Fibroblast of peridontal ligament (primary cell): ENCODE measurements at regions not wholly inside any gene's neighbourhood (a gene's known extent, or its start where the extent isn't known, plus 50 kb on each side); places are given as distances from the start of the nearest gene placed in this dataset.

Source experiments
- DNase-seq: peaks from one replicate; pipeline ENCODE4 v3.0.0-alpha.2; 2010; ENCODE audit errors: extremely low read depth

DNA sequence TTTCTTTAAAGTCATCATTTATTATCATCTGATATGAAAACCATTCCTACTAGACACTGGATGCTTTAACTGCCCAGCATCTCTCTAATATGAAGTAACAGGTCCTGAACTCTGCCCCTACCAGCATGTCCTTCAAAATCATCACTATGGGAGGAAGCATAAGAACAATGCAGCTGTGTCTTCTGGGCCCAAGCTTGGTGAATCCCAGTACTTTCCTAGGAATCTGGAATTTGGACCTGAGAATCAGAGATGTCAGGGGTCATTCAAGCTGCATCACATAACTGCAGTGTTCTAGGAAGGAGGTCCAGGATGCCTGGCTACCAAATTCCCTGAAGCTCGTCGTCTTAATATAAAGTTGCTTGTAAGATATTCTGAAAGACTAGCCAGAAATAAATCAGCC is 182.7 kb downstream of the AHR start:
- no peak for DNase-seq

DNA sequence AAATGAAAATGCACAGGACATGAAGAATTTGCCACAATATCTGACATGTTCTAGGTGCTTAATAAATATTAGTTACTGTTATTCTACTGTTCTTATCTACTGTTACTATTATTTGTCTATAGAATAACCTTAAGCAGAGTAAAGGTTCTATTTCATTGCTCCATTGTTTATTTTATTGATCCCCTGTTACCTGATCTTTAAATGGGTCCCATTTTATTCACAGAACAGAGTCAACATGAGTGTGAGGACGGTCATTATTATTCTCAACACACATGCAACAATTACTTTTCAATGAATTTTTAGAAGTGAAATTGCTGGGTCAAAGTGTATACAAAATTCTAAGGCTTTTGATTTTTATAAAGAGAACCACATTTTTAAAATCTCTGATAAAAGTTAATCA is 186.9 kb downstream of the AHR start:
- DNase-seq: no peak

DNA sequence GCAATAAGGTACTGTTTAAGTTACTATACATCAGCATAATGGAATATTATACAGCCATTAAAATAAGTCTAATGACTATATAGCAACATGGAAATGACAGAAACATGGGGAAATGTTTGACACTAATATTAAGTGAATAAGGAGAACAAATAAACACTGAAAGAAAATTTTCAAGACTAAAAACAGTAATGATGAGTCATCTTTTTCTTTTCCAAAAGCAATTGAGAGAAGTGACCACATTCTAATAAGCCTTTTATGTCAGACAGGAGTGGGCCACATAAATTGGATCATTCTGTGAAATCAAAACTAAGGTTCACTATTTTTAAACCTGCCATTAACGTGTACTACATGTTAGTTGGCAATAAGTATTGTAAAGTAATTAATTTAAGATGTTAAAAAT is 187.5 kb downstream of the AHR start:
- no peak for DNase-seq

GRCh38 chr7:17486835-17487234 is 188.4 kb downstream of the AHR start:
- DNase-seq: no peak

- no peak for DNase-seq
Observed at GRCh38 chr7:17487343-17487742, 188.9 kb downstream of the AHR start.

DNA sequence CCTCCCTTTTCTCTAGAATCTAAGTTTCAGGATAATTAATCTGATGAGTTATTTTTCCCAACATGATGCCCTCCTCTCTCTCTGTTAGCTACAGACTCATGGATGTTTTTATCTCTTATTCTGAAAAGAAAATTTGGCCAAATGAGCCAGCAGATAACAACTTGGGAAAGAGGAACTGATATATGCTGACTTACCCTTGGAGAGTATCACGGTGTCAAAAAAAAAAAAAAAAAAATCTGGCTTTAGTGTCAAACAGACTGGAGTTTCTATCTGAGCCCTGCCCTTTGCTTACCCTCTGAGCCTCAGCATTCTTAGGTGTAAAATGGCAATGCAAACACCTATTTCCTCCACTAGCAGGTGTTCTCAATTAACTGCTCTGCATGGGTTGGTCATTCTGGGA is 190.4 kb downstream of the AHR start:
- DNase-seq: no peak

GRCh38 chr7:17489961-17490360 is 191.5 kb downstream of the AHR start:
- no peak for DNase-seq

GRCh38 chr7:17490825-17491224 is 192.4 kb downstream of the AHR start:
- DNase-seq: no peak

GRCh38 chr7:17492437-17492836 is 194.0 kb downstream of the AHR start:
- no peak for DNase-seq

DNA sequence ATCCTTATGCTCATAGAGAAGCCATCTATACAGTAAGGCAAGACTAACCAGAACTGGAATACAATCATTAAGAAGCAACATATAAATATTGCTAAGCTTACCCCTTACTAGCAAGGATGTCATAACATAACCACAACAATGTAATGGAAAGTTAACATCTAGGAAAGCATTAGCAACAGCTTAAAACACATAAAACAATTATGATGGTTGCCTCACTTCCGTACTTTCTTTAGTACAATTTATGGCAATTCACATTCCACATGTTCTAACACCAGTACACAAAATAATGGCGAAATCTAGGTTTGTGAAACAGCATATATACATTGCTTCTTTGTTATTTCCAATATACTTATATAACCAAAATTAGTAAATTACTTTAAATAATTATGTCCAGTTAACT is 195.0 kb downstream of the AHR start:
- peak; percentile 30 for DNase-seq

- no peak for DNase-seq
Observed at GRCh38 chr7:17495655-17496394, 197.4 kb downstream of the AHR start.

DNA sequence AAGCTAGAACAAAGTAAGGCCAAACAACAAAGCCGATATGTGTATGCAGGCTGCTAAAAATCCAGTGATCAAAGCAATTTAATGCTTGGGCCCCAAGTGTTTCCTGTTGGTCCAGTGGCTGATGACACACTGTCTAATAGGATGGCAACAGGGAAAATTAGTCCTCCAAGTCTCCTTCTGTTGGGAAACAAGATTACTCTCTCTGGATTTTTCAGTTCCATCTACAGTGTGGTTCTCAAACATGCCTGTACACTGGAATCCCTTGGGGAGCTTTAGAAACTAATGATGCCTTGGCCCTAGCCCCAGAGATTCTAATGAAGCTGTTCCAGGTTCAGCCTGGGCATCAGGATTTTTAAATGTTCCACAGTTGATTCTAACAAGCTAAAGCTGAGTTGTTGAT is 198.7 kb downstream of the AHR start:
- peak; percentile 42 for DNase-seq

DNA sequence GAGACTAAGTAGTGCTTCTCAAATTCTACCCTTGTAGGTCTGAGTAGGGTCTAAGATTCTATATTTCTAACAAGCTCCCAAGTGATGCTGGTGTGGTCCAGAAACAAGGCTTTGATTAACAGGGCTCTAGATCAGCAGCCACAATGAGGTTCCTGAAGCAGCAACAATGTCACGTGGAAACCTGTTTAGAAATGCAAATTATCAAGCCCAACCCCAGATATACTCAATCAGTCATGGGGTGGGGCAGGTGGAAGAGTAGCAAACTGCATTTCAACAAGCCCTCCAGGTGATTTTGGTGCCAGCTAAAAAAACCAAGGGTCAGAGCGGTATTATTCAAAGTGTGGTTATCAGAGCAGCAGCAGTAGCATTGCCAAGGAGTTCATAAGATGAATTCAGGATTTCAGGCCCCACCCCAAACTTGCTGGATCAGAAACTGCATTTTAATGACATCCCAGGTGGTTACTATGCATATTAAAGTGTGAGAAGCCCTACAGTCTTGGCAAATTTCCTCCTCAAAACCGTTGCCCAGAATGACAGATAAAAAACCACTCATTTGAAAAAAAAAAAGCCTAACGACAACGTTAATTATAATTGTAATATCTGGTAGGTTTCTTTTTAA is 199.2 kb downstream of the AHR start:
- DNase-seq: no peak

- DNase-seq: no peak
Observed at GRCh38 chr7:17498230-17498629, 199.8 kb downstream of the AHR start.

DNA sequence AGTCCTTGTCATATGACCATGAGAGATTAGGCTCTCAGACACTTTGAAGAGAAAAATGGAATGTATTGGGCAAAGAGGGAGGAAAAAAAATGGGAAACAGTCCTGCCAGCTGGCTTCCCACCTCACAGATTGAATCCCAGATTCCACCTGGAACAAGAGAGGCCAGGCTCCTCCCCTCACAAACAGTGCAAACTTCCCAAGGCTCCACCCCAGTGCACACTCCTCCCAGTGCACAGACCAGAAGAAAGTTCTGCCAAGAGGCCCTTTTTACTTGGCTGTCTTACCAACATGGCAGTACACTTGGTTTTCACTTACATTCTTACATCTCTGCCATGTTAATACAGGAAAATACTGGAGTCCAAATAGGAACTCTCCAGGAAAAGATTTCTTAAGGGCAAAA is 202.3 kb downstream of the AHR start:
- no peak for DNase-seq

DNA sequence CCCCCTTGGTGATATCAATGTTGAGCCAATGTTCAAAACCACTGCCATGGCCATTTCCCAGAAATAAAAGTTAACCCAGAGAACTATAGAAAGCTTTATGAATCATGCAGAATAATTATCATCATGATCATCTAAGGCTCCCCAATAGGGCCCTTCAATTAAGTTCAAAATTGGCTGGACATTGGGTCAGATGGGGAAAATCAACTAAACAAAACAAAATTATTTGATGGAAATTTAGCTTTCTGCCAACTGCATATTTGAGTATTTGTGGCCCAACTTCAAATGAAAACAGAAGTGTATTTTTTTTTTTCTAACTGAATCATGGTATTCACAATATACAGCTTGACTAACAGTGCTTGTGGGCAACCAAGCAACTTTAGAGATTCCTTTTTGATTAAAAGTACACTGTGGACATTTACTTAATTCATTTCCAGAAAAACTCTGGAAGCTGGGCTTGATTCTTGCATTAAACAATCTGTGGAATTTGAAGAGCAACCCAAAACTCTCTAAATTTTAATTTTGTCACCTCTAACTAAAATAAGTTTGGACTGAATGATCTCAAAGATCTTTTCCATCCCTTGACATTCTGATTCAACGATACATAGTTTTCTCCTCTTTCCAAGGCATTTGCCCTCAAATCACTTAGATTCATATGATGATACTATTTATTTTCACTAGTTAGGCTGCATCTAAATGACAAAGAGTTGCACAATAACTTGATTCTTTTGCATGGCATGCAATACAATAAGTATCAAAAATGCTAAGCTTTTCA is 203.2 kb downstream of the AHR start:
- peak; percentile 94 for DNase-seq

GRCh38 chr7:17502213-17503060 is 204.0 kb downstream of the AHR start:
- peak; percentile 60 for DNase-seq

DNA sequence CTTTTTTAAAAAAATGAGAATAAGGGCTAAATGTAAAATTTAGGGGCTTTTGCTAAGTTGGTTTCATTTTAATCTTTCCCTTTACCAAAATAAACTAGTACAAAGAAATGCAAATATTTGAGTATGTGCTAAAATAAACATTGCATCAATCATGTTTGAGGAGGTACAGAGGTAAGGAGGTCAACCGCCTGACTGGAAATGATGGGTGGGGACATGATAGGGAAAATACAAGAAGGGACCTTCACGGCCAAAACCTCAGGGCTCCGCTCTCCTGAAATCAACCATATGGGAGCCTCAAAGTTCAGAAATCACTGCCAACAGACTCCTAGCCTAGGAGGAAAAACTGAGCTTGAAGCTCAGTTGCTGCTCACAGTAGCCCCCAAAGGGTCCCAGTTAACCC is 207.6 kb downstream of the AHR start:
- no peak for DNase-seq

- DNase-seq: no peak
Observed at GRCh38 chr7:17506596-17506995, 208.1 kb downstream of the AHR start.

DNA sequence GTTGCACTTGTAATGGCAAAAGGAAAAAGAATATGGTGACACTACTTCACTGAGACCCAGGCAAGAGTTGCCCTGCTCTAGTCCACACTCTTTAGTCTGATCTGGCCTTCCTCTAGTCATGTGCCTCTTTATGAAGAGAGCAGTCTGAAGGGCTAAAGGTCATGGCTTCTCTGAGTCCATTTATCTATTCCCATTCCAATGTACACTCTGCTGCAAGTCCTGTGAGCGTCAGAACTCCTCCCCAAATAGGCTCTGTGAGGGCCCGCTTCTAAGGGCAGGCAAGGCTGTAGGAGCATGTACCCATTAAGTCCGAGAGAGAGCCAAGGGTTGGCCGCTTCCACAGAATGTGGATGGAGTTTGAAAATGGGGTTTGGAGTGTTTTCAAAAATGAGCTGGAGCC is 209.3 kb downstream of the AHR start:
- no peak for DNase-seq

- no peak for DNase-seq
Observed at GRCh38 chr7:17512181-17512675, 213.8 kb downstream of the AHR start.

DNA sequence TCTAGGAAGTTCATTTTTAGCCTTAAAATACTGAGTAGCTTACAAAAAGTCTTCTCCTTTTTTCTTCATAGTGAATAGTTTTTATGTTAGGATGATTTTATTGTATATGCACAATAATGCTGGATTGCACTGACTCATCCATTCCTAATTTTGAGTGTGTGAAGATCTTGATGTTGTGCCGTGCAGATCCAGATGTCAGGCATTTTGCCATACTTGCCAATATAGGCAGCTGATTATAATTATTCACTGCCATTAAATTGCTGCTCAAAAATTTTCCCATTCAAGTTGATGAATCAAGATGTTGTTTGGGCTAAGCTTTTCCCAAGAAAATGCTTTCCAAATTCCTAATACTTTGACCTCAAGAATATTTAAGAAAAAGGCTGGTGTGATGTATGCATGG is 218.3 kb downstream of the AHR start:
- peak; percentile 97 for DNase-seq
